ENCODE measurements at regions not wholly inside any gene's neighbourhood (a gene's known extent, or its start where the extent isn't known, plus 50 kb on each side); places are given as distances from the start of the nearest gene placed in this dataset.
A peak's percentile ranks its signal among the peaks of the same experiment; 100 is the strongest.

DNA sequence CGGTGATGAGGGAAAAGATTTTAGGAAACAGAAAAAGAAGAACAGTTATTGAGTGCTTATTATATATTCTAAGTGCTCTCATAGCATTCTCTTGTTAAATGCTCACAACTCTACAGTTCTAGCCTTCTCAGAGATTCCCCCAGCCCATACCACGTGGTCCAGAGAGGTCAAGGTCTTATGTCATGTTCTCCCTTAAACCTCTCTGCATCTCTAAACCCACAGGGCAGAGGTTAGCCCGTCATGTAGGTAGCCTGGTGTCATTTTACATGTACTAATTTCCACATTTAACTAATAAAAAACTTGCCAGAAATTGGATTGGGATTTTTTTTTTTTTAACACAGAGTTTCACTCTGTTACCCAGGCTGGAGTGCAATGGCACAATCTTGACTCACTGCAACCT, 178.0 kb downstream of the CEMIP2 start:
- Mint-ChIP-seq H3K27ac (no peak overlapping the region), H3K4me3 (no peak overlapping the region), H3K9me3 (no peaks in the 10 kb centered on the region), H3K4me1 (ENCODE audit: low read depth) (peaks cover 7% of the 10 kb centered on the region; the same call in 1 of the 2 replicates), H3K36me3 (ENCODE audit: low read depth) (no peaks in the 10 kb centered on the region), H3K27me3 (ENCODE audit: insufficient read depth) (peaks cover 7% of the 10 kb centered on the region)
- TF ChIP-seq, protein P1, sequence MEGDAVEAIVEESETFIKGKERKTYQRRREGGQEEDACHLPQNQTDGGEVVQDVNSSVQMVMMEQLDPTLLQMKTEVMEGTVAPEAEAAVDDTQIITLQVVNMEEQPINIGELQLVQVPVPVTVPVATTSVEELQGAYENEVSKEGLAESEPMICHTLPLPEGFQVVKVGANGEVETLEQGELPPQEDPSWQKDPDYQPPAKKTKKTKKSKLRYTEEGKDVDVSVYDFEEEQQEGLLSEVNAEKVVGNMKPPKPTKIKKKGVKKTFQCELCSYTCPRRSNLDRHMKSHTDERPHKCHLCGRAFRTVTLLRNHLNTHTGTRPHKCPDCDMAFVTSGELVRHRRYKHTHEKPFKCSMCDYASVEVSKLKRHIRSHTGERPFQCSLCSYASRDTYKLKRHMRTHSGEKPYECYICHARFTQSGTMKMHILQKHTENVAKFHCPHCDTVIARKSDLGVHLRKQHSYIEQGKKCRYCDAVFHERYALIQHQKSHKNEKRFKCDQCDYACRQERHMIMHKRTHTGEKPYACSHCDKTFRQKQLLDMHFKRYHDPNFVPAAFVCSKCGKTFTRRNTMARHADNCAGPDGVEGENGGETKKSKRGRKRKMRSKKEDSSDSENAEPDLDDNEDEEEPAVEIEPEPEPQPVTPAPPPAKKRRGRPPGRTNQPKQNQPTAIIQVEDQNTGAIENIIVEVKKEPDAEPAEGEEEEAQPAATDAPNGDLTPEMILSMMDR (IDR thresholded peaks at IDR 0.05), result no peak
- no peak for DNase-seq

DNA sequence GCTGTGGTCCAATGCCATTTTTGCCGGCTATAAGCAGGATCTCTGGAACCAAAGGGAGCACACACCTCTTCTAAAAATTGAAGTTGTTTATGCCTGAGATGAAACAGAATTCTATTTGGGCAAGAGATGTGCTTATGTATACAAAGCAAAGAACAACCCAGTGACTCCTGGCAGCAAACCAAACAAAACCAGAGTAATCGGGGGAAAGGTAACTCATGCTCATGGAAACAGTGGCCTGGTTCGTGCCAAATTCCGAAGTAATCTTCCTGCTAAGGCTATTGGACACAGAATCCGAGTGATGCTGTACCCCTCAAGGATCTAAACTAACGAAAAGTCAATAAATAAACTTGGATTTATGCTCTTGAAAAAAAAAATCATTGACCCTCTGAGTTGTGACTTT, 178.7 kb downstream of the CEMIP2 start:
- Mint-ChIP-seq H3K36me3 (ENCODE audit: low read depth) (no peaks in the 10 kb centered on the region), H3K9me3 (no peaks in the 10 kb centered on the region), H3K27me3 (ENCODE audit: insufficient read depth) (peaks cover 9% of the 10 kb centered on the region), H3K4me1 (ENCODE audit: low read depth) (peaks cover 7% of the 10 kb centered on the region; the same call in 1 of the 2 replicates), H3K27ac (no peak overlapping the region), H3K4me3 (no peak overlapping the region)
- TF ChIP-seq, protein P1 (IDR thresholded peaks at IDR 0.05), result no peak
- no peak for DNase-seq

DNA sequence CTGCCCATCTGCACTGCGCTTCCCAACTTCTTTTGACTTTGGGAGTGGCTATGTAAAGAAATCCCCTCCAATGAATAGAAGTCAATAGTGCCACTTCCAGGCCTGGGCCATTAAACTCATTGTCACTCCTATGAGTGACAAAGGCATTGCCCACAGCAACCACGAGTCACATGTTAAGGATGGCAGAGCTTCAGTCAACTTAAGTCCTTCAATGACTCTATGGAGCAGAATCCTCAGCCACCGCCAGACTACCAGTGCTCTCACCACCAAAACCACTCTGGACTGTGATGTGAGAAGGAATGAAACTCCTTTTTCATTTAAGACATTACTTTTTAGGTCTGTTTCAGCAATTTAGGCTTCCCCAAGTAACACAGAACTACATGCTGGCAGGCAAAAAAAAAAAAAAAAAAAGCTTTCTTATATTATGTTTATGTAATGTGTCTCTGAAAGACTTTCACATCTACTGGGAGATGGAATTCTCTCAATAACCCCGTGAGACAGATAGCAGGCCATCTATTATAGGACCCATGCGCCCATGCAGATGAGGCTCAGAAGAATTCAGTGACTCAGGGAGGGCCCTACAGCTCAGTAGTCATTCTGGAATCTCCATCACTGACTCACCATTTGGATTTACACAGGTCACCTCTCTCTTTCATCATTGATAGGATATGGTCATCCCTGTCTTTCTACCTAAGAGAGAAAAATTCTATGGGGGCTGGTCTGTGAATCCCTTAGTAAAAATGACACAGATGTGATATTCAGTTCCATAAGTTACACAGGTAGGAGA, 180.5 kb downstream of the CEMIP2 start:
- no peak overlapping the region for H3K4me3 Mint-ChIP-seq
- peak; percentile 35 for DNase-seq
- no peaks in the 10 kb centered on the region for H3K36me3 Mint-ChIP-seq (ENCODE audit: low read depth)
- no peaks in the 10 kb centered on the region for H3K9me3 Mint-ChIP-seq
- TF ChIP-seq, protein P1 (IDR thresholded peaks at IDR 0.05), result no peak
- peaks cover 7% of the 10 kb centered on the region for H3K27me3 Mint-ChIP-seq (ENCODE audit: insufficient read depth)
- H3K27ac Mint-ChIP-seq, result no peak overlapping the region
- peaks cover 7% of the 10 kb centered on the region; the same call in 1 of the 2 replicates for H3K4me1 Mint-ChIP-seq (ENCODE audit: low read depth)

DNA sequence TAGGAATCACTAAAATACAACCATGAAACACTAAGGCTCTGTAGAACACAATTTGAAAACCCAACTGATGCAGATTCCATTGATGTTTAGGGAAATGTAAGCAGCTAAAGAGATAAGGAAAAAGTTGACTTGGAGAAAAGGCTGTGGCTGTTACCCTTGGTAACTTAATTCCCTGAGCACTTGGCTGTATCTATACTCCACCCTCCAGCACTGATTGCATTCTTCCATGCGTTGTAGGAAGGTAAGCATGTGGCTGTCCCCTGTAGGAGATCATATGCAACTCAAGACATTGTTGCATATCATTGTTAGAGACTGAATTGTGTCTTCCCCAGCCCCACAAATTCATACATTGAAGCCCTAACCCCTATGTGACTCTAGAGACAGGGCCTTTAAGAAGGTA, 184.5 kb downstream of the CEMIP2 start:
- Mint-ChIP-seq H3K27me3 (ENCODE audit: insufficient read depth) (peaks cover 7% of the 10 kb centered on the region), H3K36me3 (ENCODE audit: low read depth) (no peaks in the 10 kb centered on the region), H3K9me3 (no peaks in the 10 kb centered on the region), H3K4me1 (ENCODE audit: low read depth) (peaks cover 7% of the 10 kb centered on the region; the same call in 1 of the 2 replicates), H3K4me3 (no peak overlapping the region), H3K27ac (no peak overlapping the region)
- no peak for DNase-seq
- TF ChIP-seq, protein P1 (IDR thresholded peaks at IDR 0.05), result no peak

DNA sequence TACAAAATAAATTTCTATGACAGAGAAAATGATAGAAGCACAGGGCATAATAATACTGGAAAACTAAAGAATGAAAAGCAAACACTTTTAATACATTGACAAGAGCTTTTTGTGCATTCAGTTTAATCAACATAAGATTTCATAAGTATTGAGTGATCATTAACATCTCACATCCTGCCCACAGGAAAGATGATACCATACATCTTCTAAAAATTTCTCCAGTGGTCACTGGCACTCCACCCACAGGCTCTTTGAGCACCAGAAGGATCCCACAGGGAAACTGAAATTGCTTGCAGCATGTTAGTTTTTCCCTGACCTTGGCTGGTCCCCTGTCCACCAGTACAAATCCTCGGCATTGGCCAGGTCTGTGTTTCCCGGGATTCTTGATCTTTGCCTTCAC, 186.0 kb downstream of the CEMIP2 start:
- Mint-ChIP-seq H3K4me3 (no peak overlapping the region), H3K4me1 (ENCODE audit: low read depth) (no peaks in the 10 kb centered on the region), H3K36me3 (ENCODE audit: low read depth) (no peaks in the 10 kb centered on the region), H3K27me3 (ENCODE audit: insufficient read depth) (peaks cover 7% of the 10 kb centered on the region), H3K9me3 (no peaks in the 10 kb centered on the region), H3K27ac (no peak overlapping the region)
- TF ChIP-seq, protein P1 (IDR thresholded peaks at IDR 0.05), result no peak
- no peak for DNase-seq

Data from HFFc6 (cell line).